ENCODE measurements at regions not wholly inside any gene's neighbourhood (a gene's known extent, or its start where the extent isn't known, plus 50 kb on each side); places are given as distances from the start of the nearest gene placed in this dataset.
A peak's percentile ranks its signal among the peaks of the same experiment; 100 is the strongest.

DNA sequence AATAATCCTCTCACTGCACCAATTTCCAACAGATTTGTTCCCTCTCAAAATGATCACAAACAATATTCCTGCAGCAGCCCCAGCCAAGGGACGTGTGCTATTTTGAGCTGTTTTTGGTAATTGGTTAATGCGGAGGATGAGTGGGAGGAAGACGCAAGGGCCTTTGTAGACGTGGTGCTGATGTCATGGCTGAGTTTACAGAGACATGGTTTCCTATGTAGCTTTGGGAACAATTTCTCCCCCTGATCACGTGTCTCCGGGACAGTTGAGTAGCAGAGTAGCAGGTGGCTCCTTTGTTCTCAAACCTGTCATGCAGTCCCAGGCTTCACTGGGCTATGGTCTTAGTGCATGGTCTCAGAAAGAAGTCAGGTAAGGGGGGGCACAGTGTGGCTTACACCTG is 183.2 kb upstream of the NECTIN1 start:
- ChIA-PET CTCF (no interaction called here), POLR2A (no interaction called here)
- Histone ChIP-seq H3K9me3 (peaks cover 12% of the 10 kb centered on the region; the same call in 1 of the 2 replicates), H3K27me3 (replicated peaks; ENCODE audit: control insufficient read depth, insufficient read depth, low read length) (no peaks in the 10 kb centered on the region), H3K4me1 (peaks cover 30% of the 10 kb centered on the region), H3K36me3 (ENCODE audit: control insufficient read depth, insufficient read depth, low read length) (no peaks in the 10 kb centered on the region), H3K4me3 (ENCODE audit: low read depth, low read length) (no peak overlapping the region)
- Mint-ChIP-seq H3K36me3 (ENCODE audit: insufficient read depth, unreplicated experiment) (peaks cover 5% of the 10 kb centered on the region), H3K9me3 (ENCODE audit: unreplicated experiment) (no peaks in the 10 kb centered on the region), H3K4me3 (ENCODE audit: unreplicated experiment) (no peak overlapping the region), H3K4me1 (ENCODE audit: low read depth, unreplicated experiment) (peaks cover 38% of the 10 kb centered on the region), H3K27me3 (ENCODE audit: insufficient read depth, unreplicated experiment) (no peaks in the 10 kb centered on the region), H3K27ac (ENCODE audit: unreplicated experiment) (no peak overlapping the region)
- TF ChIP-seq, protein P1, sequence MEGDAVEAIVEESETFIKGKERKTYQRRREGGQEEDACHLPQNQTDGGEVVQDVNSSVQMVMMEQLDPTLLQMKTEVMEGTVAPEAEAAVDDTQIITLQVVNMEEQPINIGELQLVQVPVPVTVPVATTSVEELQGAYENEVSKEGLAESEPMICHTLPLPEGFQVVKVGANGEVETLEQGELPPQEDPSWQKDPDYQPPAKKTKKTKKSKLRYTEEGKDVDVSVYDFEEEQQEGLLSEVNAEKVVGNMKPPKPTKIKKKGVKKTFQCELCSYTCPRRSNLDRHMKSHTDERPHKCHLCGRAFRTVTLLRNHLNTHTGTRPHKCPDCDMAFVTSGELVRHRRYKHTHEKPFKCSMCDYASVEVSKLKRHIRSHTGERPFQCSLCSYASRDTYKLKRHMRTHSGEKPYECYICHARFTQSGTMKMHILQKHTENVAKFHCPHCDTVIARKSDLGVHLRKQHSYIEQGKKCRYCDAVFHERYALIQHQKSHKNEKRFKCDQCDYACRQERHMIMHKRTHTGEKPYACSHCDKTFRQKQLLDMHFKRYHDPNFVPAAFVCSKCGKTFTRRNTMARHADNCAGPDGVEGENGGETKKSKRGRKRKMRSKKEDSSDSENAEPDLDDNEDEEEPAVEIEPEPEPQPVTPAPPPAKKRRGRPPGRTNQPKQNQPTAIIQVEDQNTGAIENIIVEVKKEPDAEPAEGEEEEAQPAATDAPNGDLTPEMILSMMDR (IDR thresholded peaks at IDR 0.05; ENCODE audit: insufficient read depth in 1 of 2, low read depth in 1 of 2, low read length in 1 of 2, severe bottlenecking in 1 of 2, unreplicated experiment in 1 of 2): no peak
- intact Hi-C loops (cut with micrococcal nuclease; ENCODE audit: unreplicated experiment): no loop called here
- no TSS peak for BruUV-seq (replicated peaks)
- DNase-seq: no peak

DNA sequence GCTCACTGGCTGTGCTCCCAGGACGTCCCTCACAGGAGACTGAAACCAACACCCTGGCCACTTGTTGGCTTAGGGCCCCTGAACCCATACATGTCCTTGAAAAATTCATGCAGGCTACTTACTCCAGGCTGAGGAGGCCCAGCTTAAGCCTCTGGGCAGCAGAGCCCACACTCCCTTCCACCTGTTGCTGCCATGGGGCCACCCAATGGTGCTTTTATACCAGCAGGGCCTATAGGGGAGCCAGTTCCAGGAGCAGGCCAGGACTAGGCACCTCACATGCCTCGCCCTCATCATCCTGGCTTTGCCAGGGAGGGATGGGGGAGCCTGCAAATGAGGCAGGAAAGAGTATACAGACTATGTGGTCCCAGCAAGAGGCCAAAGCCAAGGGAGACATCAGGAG is 181.7 kb upstream of the NECTIN1 start:
- ChIA-PET CTCF (no interaction called here), POLR2A (no interaction called here)
- Mint-ChIP-seq H3K9me3 (ENCODE audit: unreplicated experiment) (no peaks in the 10 kb centered on the region), H3K36me3 (ENCODE audit: insufficient read depth, unreplicated experiment) (peaks cover 11% of the 10 kb centered on the region), H3K27me3 (ENCODE audit: insufficient read depth, unreplicated experiment) (no peaks in the 10 kb centered on the region), H3K4me1 (ENCODE audit: low read depth, unreplicated experiment) (peaks cover 53% of the 10 kb centered on the region), H3K4me3 (ENCODE audit: unreplicated experiment) (no peak overlapping the region), H3K27ac (ENCODE audit: unreplicated experiment) (no peak overlapping the region)
- TF ChIP-seq, protein P1 (IDR thresholded peaks at IDR 0.05; ENCODE audit: insufficient read depth in 1 of 2, low read depth in 1 of 2, low read length in 1 of 2, severe bottlenecking in 1 of 2, unreplicated experiment in 1 of 2): no peak
- BruUV-seq (replicated peaks): no TSS peak
- Histone ChIP-seq H3K36me3 (ENCODE audit: control insufficient read depth, insufficient read depth, low read length) (no peaks in the 10 kb centered on the region), H3K4me1 (peaks cover 44% of the 10 kb centered on the region), H3K4me3 (ENCODE audit: low read depth, low read length) (no peak overlapping the region), H3K9me3 (peaks cover 12% of the 10 kb centered on the region; the same call in 1 of the 2 replicates), H3K27me3 (replicated peaks; ENCODE audit: control insufficient read depth, insufficient read depth, low read length) (no peaks in the 10 kb centered on the region)
- no peak for DNase-seq
- intact Hi-C loops (cut with micrococcal nuclease; ENCODE audit: unreplicated experiment): no loop called here

DNA sequence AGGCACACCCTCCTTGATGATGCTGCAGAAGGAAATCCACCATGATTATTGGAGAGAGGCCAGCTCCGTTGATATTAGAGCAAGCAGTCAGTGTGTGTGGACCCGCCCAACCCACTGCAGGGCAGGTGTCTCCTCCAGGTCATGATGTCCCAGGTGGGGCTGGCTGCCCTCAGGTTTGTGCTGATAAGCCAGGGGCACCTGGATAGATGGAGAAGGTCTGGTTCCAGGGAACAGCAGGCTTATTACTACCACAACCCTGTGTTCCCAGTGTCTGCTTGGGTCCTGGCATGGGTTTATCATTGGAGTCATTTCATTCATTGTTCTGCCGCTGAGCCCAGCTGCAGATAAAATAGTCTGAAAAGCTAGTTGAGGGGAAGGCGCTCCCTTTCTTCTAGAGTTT is 181.1 kb upstream of the NECTIN1 start:
- intact Hi-C loops (cut with micrococcal nuclease; ENCODE audit: unreplicated experiment): no loop called here
- Mint-ChIP-seq H3K4me3 (ENCODE audit: unreplicated experiment) (no peak overlapping the region), H3K27ac (ENCODE audit: unreplicated experiment) (peak overlapping the region; percentile 86), H3K9me3 (ENCODE audit: unreplicated experiment) (no peaks in the 10 kb centered on the region), H3K36me3 (ENCODE audit: insufficient read depth, unreplicated experiment) (peaks cover 11% of the 10 kb centered on the region), H3K4me1 (ENCODE audit: low read depth, unreplicated experiment) (peaks cover 59% of the 10 kb centered on the region), H3K27me3 (ENCODE audit: insufficient read depth, unreplicated experiment) (no peaks in the 10 kb centered on the region)
- Histone ChIP-seq H3K27me3 (replicated peaks; ENCODE audit: control insufficient read depth, insufficient read depth, low read length) (no peaks in the 10 kb centered on the region), H3K4me1 (peaks cover 50% of the 10 kb centered on the region), H3K9me3 (peaks cover 8% of the 10 kb centered on the region; the same call in 1 of the 2 replicates), H3K36me3 (ENCODE audit: control insufficient read depth, insufficient read depth, low read length) (no peaks in the 10 kb centered on the region), H3K4me3 (ENCODE audit: low read depth, low read length) (no peak overlapping the region)
- BruUV-seq (replicated peaks): no TSS peak
- CTCF ChIA-PET: no interaction called here
- no peak for DNase-seq
- TF ChIP-seq, protein P1 (IDR thresholded peaks at IDR 0.05; ENCODE audit: insufficient read depth in 1 of 2, low read depth in 1 of 2, low read length in 1 of 2, severe bottlenecking in 1 of 2, unreplicated experiment in 1 of 2): no peak
- POLR2A ChIA-PET: no interaction called here

All from Caco-2 (cell line).